C1 segment of cervical spinal cord (tissue), 14 donors: ENCODE measurements at regions not wholly inside any gene's neighbourhood (a gene's known extent, or its start where the extent isn't known, plus 50 kb on each side); places are given as distances from the start of the nearest gene placed in this dataset.
"Not testable (repeated sequence)": the region's sequence is repeated elsewhere in the genome, so short reads cannot be mapped to it uniquely, and the experiment has no call there.

Experiments used
- DNase-seq, 14 donors: peaks; one replicate each; lab custom pipeline; 2025; lab: John Stamatoyannopoulos, UW

- DNase-seq = no peak
Observed at GRCh38 chr11:103584720-103585119, 451.7 kb upstream of the DDI1 start.

DNA sequence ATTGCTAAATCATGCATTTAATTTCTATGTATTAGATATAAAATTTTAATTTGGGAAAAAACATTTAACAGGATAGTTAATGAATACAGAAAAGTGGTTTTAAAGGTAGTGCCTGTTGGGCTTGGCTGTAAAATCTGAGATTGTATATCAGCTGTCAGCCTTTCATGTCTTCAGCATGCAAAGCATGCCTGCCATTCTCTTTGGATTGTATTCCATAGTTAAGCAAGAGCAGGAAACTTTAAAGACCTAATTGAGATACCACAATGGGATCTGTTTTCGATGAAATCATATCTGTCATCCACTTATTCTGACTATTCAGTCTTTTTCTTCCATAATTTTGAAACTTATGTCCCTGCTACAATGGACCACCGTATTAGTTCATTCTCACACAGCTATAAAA, 451.0 kb upstream of the DDI1 start:
- DNase-seq = no peak

- no peak for DNase-seq
Observed at GRCh38 chr11:103585911-103586310, 450.5 kb upstream of the DDI1 start.

- DNase-seq = no peak
Observed at GRCh38 chr11:103586756-103587155, 449.7 kb upstream of the DDI1 start.

GRCh38 chr11:103587901-103588788, 448.3 kb upstream of the DDI1 start:
- DNase-seq = no peak

- no peak for DNase-seq
Observed at GRCh38 chr11:103591554-103591953, 444.9 kb upstream of the DDI1 start.

- DNase-seq = no peak
Observed at GRCh38 chr11:103594283-103594682, 442.2 kb upstream of the DDI1 start.

DNA sequence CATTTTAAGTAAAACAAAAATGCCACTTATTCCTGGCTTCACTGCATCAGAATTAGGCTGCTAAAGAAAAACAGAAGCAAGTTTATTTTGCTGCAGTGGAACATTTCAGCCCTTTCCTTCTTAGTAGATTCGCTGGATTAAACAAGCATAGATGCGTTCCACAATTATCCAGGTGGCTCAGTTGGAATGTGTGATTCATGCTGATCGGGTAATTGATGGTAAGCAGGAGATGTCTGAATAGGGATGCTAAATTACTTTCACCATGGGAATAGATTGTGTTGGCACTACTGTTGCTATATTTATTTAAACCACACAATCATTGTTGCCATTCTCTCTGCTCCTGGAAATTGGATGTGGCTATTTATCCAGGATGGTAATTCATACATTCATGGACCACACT, 440.1 kb upstream of the DDI1 start:
- DNase-seq = no peak

DNA sequence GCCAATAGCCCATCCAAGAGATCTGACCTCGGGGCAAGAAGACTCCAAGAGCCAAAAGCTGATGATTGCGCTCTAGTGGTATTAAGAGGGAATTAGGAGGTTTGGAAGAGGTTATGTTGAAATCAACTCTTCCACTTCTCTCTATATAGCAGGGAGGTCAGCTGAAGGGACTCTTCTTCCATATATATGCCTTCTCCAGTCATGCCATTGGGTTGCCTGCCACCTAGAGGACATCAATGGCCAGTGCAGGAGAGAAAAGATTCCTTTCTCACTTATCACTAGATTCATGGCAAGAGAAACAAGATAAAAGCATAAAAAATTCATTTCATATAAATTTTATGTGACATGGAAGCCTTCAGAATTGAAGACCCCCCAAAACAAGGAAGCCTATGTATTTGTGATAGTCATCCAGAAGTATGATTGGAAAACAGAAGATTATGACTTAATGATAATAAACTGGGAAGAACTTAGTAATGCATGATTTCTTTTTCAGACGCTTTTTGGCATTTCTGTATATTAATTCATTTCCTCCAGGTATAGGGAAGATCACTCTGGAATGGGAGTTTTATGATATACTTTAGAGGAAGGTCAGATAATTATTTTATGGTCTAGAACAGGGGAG, 435.1 kb upstream of the DDI1 start:
- peak in 2 of 14 donors; percentile 5 to 7 for DNase-seq

GRCh38 chr11:103602840-103603239, 433.6 kb upstream of the DDI1 start:
- no peak for DNase-seq

DNA sequence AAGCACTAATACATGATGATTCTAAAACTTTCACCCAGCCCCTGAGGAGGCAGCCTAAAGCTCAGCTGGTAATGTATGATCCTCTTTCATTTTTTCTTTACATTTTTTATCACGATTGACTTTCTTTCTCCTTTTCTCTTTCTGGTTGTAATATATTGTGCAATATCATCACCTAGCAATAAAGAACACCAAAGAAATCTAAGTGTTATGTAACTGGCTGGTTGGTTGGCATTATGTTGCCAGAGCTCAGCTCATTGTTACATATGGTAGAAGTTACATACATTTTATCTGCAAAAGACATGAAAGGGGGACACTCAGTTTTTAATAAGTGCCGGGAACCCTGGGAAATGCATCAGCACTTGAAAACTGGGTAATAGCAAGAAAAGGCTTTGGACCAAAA, 432.1 kb upstream of the DDI1 start:
- no peak for DNase-seq

DNA sequence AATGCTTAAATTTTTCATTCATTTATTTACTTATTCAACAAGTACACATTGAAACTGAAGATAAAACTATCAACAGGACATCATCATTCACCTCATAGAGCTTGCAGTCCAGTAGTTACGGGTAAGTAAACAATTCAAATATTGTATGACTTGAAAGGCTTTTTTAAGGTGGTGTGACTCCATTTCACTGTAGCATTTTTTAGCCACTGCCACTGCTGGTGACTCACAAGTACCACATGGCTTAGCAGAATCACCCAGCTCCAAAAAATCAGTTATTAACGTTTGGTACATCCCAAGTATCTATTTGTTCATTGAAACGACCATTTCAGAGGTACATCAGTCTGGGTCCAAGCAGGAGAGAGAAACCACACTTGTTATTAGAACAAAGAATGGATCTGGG, 427.9 kb upstream of the DDI1 start:
- DNase-seq = no peak

- DNase-seq = no peak
Observed at GRCh38 chr11:103609117-103610066, 427.0 kb upstream of the DDI1 start.

DNA sequence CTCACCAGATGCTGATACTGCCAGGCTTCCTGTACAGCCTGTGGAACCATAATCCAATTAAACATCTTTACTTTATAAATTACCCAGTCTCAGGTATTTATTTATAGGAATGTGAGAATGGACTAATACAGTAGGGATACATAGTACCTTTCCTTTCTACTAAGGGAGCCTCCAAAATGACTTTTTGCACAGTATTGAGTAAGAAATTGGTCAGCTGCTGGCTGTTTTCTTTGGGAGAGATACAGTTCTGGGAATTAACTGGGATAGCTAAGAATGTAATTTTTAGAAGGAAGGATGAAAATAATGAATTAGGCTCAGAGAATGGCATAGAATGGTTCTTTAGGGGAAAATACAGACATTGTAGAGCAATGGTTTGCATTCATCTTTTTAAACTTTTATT, 426.0 kb upstream of the DDI1 start:
- no peak for DNase-seq

- DNase-seq = not testable (repeated sequence)
Observed at GRCh38 chr11:103611526-103612260, 424.7 kb upstream of the DDI1 start.

DNA sequence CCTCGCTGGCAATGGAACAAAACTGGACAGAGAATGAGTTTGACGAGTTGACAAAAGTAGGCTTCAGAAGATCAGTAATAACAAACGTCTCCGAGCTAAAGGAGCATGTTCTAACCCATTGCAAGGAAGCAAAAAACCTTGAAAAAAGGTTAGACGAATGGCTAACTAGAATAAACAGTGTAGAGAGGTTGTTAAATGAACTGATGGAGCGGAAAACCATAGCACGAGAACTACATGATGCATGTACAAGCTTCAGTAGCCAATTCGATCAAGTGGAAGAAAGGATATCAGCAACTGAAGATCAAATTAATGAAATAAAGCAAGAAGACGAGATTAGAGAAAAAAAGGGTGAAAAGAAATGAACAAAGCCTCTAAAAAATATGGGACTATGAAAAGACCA, 424.0 kb upstream of the DDI1 start:
- not testable (repeated sequence) for DNase-seq

- not testable (repeated sequence) for DNase-seq
Observed at GRCh38 chr11:103616586-103616985, 419.9 kb upstream of the DDI1 start.

GRCh38 chr11:103618528-103618927, 417.9 kb upstream of the DDI1 start:
- DNase-seq = no peak

GRCh38 chr11:103619480-103619879, 417.0 kb upstream of the DDI1 start:
- DNase-seq = no peak

DNA sequence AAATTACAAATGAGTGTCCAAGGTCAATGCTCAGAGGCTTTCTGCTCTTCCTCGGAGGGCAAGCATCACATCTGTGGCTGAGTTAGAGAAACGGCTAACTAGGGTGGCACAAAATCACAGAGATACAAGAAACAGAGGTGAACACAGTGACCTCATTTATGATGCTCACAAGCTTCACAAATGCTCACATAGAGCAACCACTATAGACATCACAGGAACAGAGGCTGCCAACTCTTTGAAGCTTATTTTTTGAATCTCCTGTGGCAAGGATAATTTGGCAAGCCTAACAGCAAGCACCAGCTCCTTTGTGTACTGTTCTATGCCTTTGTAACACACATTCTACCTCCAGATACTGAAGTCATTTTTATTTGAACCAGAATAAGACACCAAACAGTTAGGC, 416.5 kb upstream of the DDI1 start:
- DNase-seq = no peak

- no peak for DNase-seq
Observed at GRCh38 chr11:103622296-103622695, 414.1 kb upstream of the DDI1 start.
